ENCODE measurements at regions not wholly inside any gene's neighbourhood (a gene's known extent, or its start where the extent isn't known, plus 50 kb on each side); places are given as distances from the start of the nearest gene placed in this dataset.

DNA sequence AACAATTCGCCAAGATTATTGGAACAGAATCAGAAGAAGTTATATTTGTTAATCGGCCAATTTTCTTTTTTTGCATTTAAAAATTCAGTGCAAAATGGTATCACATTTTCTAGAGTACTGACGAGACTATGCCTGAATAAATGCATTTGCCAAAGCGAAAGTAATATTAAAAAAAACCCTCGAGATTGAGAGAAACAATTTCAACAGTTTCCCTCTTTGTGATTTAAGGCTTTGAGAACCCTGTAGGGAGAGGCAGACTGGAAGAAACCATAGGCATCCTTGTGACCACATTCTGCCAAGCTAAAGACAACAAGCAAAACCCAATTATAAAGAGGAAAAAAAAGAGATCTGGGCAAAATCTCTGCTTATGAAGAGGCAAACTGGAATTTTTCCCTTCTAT lies 218.1 kb upstream of the GK2 start:
- Histone ChIP-seq H3K4me1 (no peaks in the 10 kb centered on the region), H3K4me3 (no peak overlapping the region), H3K27ac (no peak overlapping the region), H3K27me3 (no peaks in the 10 kb centered on the region), H3K9me3 (no peaks in the 10 kb centered on the region), H3K36me3 (no peaks in the 10 kb centered on the region)
- TF ChIP-seq POLR2AphosphoS5 (IDR thresholded peaks at IDR 0.05; ENCODE audit: insufficient read depth in 1 of 2, low read depth in 1 of 2) (no peak), POLR2A (IDR thresholded peaks at IDR 0.05) (no peak)
- TF ChIP-seq, protein P1, sequence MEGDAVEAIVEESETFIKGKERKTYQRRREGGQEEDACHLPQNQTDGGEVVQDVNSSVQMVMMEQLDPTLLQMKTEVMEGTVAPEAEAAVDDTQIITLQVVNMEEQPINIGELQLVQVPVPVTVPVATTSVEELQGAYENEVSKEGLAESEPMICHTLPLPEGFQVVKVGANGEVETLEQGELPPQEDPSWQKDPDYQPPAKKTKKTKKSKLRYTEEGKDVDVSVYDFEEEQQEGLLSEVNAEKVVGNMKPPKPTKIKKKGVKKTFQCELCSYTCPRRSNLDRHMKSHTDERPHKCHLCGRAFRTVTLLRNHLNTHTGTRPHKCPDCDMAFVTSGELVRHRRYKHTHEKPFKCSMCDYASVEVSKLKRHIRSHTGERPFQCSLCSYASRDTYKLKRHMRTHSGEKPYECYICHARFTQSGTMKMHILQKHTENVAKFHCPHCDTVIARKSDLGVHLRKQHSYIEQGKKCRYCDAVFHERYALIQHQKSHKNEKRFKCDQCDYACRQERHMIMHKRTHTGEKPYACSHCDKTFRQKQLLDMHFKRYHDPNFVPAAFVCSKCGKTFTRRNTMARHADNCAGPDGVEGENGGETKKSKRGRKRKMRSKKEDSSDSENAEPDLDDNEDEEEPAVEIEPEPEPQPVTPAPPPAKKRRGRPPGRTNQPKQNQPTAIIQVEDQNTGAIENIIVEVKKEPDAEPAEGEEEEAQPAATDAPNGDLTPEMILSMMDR (IDR thresholded peaks at IDR 0.05), result no peak
- DNase-seq (ENCODE audit: extremely low spot score in 2 of 2), result no peak
- intact Hi-C loops (cut with DNase I), result no loop called here

DNA sequence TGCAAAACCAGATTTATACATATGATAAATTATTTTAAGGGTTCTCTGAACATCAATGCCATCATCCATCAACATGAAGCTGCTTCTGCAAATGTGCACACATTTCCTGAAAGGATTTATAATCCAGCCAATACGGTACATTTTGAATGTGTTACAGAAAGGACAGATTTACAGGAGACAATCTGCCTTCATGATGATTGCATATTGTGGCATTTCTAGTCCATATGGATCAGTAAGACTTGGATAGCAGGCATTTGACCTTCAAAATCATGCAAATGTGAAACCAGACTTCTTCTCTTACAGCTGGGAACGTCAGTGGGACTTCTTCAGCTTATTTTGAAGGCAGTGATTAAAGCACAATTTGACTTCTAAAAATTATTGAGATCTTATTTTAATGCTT lies 217.3 kb upstream of the GK2 start:
- Histone ChIP-seq H3K27me3 (no peaks in the 10 kb centered on the region), H3K27ac (no peak overlapping the region), H3K36me3 (no peaks in the 10 kb centered on the region), H3K4me3 (no peak overlapping the region), H3K9me3 (no peaks in the 10 kb centered on the region), H3K4me1 (no peaks in the 10 kb centered on the region)
- intact Hi-C loops (cut with DNase I), result no loop called here
- no peak for DNase-seq (ENCODE audit: extremely low spot score in 2 of 2)
- TF ChIP-seq POLR2AphosphoS5 (IDR thresholded peaks at IDR 0.05; ENCODE audit: insufficient read depth in 1 of 2, low read depth in 1 of 2), result no peak
- TF ChIP-seq, protein P1 (IDR thresholded peaks at IDR 0.05), result no peak
- TF ChIP-seq POLR2A (IDR thresholded peaks at IDR 0.05), result no peak

DNA sequence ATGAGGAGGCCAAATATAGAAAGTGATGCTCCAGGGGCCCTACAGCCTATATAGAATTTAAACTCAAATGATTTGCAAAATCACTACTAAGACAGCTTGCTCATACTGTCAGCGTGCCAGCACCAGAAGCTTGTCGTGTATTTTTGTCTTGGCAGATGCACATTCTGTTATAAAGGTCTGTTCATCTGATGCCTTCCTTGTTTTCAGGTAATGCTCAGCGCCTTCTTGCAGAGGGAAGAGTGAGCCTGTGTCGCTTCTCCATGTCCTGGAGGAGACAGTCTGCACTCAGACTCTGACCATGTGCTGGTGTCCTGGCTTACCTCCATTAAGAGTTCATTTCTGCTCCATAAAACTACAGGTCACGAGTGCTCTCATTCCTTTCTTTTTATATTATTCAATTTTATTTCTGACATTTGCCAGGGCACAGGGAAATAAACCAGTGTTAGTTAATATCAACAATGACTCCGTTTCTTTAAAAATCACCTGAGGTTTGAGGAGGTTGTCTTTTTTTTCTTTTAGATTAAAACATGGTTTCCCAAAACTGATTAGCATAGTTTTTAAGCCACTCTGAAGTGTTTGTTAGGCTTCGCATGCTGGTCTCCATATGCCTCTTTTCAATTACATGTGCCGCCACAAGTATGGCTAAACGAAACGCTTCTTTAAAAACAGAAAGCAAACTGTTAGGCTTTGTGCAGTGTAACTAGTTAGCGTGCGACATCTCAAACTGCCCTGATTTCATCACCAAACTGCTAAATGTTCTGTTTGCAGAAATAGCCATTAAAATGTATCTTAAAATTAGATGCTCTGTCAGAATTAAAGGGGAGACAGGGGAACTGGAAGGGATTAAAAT lies 215.2 kb upstream of the GK2 start:
- Histone ChIP-seq H3K27ac (peak overlapping the region; percentile 0), H3K4me1 (no peaks in the 10 kb centered on the region)
- TF ChIP-seq POLR2A (IDR thresholded peaks at IDR 0.05) (no peak), POLR2AphosphoS5 (IDR thresholded peaks at IDR 0.05; ENCODE audit: insufficient read depth in 1 of 2, low read depth in 1 of 2) (peak in 1 of 2 donors; percentile 38)

DNA sequence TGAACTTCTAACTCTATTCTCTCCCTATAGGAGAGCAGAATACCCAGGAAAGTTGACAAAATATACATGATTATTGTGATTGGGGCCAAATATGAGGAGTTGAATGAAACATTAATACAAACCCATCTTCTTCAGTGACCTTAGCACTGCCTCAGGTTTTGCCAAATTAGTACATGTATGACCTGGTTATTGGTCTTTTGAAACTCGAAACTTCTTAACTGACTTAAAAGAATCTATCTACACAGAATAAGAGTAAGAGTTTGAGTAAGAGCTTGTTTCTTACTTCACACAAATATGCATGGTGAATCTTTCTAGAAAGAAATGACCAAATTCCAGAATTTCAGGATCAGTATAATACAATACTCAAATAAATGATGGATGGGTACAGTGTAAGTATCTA lies 213.0 kb upstream of the GK2 start:
- no peak overlapping the region for H3K27ac ChIP-seq
- intact Hi-C loops (cut with DNase I), result no loop called here
- no peaks in the 10 kb centered on the region for H3K9me3 ChIP-seq
- H3K4me1 ChIP-seq, result no peaks in the 10 kb centered on the region
- no peak for DNase-seq (ENCODE audit: extremely low spot score in 2 of 2)
- H3K4me3 ChIP-seq, result no peak overlapping the region
- H3K36me3 ChIP-seq, result no peaks in the 10 kb centered on the region
- TF ChIP-seq POLR2A (IDR thresholded peaks at IDR 0.05), result no peak
- H3K27me3 ChIP-seq, result no peaks in the 10 kb centered on the region

More for the DNA sequence above, 215.2 kb upstream of the GK2 start:
- H3K36me3 ChIP-seq, result no peaks in the 10 kb centered on the region
- DNase-seq (ENCODE audit: extremely low spot score in 2 of 2), result no peak
- no peaks in the 10 kb centered on the region for H3K27me3 ChIP-seq
- no peak overlapping the region for H3K4me3 ChIP-seq
- intact Hi-C loops (cut with DNase I), result no loop called here
- no peaks in the 10 kb centered on the region for H3K9me3 ChIP-seq

DNA sequence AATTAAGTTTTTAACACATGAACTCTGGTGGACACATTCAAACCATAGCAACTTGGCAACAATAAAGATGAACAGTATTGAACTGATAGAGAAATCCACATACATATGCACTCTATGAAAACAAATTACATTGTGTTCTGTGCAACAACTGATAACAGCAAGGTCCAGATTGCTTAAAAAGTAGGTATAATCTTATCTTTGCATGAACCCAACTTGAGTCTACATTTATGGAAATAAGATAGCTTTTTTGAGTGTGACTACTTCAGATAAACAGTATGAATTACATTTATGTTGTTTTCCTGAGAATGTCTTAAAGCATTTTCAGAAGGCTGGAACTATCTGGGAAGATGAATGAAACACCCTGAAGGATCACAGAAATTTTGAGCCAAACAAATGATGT lies 212.6 kb upstream of the GK2 start:
- H3K4me3 ChIP-seq, result no peak overlapping the region
- no peaks in the 10 kb centered on the region for H3K4me1 ChIP-seq
- no peak overlapping the region for H3K27ac ChIP-seq
- H3K9me3 ChIP-seq, result no peaks in the 10 kb centered on the region
- DNase-seq (ENCODE audit: extremely low spot score in 2 of 2), result no peak
- TF ChIP-seq POLR2AphosphoS5 (IDR thresholded peaks at IDR 0.05; ENCODE audit: insufficient read depth in 1 of 2, low read depth in 1 of 2) (no peak), POLR2A (IDR thresholded peaks at IDR 0.05) (no peak)
- TF ChIP-seq, protein P1 (IDR thresholded peaks at IDR 0.05), result no peak
- no peaks in the 10 kb centered on the region for H3K27me3 ChIP-seq
- intact Hi-C loops (cut with DNase I), result no loop called here
- H3K36me3 ChIP-seq, result no peaks in the 10 kb centered on the region

DNA sequence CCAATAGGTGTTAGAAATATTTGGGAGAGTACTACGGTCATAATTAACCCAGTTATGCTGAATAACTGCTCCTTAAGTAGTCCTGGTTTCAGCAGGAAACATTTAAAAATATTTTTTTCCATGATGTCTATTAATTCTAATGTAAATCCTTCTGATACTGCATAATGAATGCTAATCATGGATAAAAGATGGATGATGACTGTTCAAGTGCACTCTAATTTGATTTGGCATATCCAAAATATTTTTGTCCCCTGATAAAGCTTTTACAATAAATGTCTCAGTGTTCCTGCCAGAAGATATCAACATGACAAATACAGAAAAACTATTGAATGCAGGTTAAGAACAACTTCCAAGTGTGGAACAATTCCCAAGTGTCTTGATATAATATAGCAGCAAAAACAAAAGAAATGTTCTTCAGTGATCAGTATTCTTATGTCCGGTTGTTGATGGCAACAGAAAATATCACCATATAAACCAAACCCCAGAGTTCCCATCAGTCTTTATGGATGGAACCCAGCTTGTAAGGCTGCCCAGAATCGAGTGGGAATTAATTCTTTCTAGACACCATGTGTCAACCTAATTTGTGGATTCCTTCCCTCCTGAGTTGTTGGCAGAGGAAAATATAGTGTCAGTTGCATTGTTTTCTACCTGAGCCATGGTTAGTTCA lies 205.4 kb upstream of the GK2 start:
- H3K27ac ChIP-seq, result no peak overlapping the region
- H3K9me3 ChIP-seq, result no peaks in the 10 kb centered on the region
- no peaks in the 10 kb centered on the region for H3K27me3 ChIP-seq
- intact Hi-C loops (cut with DNase I), result no loop called here
- no peaks in the 10 kb centered on the region for H3K4me1 ChIP-seq
- DNase-seq (ENCODE audit: extremely low spot score in 2 of 2), result no peak
- TF ChIP-seq, protein P1 (IDR thresholded peaks at IDR 0.05), result no peak
- TF ChIP-seq POLR2A (IDR thresholded peaks at IDR 0.05) (no peak), POLR2AphosphoS5 (IDR thresholded peaks at IDR 0.05; ENCODE audit: insufficient read depth in 1 of 2, low read depth in 1 of 2) (no peak)
- no peaks in the 10 kb centered on the region for H3K36me3 ChIP-seq
- H3K4me3 ChIP-seq, result no peak overlapping the region
